Transverse colon (tissue), 4 donors: ENCODE measurements at regions not wholly inside any gene's neighbourhood (a gene's known extent, or its start where the extent isn't known, plus 50 kb on each side); places are given as distances from the start of the nearest gene placed in this dataset.
"Not testable (repeated sequence)": the region's sequence is repeated elsewhere in the genome, so short reads cannot be mapped to it uniquely, and the experiment has no call there.

Experiments
- EP300 ChIP-seq: sonication (generic); formaldehyde crosslinking; IDR thresholded peaks from one replicate; pipeline ENCODE4 v1.6.1; 2017; ENCODE audit warnings: antibody characterized with exemption, low read depth
- POLR2A ChIP-seq: fragments of 450-650 bp; IDR thresholded peaks from one replicate; pipeline ENCODE4 v1.6.1; 2016; ENCODE audit warnings: antibody characterized with exemption, mild to moderate bottlenecking, moderate library complexity
- POLR2AphosphoS5 ChIP-seq, 3 donors: sonication (generic); formaldehyde crosslinking; IDR thresholded peaks; one replicate each; pipeline ENCODE4 v1.6.1; 2016; ENCODE audit warnings: antibody characterized with exemption in 3 of 3
- TF ChIP-seq, protein P1 (sequence below), 5 experiments: fragments of 200-600 bp in 3 of 5; fragments of 450-650 bp in 2 of 5; sonication (generic) in 3 of 5; IDR thresholded peaks; 1 replicate in 2 of 5; 2 replicates in 3 of 5; pipeline ENCODE4 v1.5.1; 2016 to 2017; ENCODE audit warnings: antibody characterized with exemption in 5 of 5, inconsistent platforms in 3 of 5, mild to moderate bottlenecking in 2 of 5, moderate library complexity in 1 of 5

DNA sequence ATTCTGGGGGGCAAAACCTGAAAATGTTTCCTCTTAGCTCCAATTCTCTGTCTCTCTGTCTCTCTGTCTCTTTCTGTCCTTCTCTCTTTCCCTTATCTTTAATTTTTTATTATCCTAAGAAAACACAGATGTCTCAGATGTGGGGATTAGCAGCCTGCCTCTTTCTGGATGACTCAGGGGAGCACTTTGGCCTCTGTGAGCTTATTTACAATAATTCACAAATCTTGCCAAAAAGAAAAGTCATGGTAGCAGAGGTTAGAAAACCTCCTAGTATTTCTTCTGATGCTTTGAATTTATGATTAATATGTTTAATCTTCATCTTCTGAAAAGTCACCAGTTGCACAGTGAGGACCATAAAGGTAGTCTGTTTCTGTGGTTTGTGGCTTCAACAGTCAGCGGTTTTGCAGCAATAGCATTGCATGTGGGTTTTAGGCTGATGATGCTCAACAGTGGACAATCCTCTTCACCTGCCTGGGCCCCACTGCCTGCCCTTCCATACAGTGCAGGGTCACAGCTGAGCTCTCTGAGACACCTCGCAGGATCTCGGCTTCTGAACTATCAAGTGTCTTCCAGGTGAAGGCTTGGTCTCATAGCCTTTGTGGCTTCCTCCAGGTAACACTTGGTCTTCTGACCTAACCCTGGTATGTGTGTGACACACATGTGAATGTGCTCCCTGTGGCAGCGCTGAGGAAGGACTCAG, 135.7 kb upstream of the DUSP22 start:
- TF ChIP-seq, protein P1, sequence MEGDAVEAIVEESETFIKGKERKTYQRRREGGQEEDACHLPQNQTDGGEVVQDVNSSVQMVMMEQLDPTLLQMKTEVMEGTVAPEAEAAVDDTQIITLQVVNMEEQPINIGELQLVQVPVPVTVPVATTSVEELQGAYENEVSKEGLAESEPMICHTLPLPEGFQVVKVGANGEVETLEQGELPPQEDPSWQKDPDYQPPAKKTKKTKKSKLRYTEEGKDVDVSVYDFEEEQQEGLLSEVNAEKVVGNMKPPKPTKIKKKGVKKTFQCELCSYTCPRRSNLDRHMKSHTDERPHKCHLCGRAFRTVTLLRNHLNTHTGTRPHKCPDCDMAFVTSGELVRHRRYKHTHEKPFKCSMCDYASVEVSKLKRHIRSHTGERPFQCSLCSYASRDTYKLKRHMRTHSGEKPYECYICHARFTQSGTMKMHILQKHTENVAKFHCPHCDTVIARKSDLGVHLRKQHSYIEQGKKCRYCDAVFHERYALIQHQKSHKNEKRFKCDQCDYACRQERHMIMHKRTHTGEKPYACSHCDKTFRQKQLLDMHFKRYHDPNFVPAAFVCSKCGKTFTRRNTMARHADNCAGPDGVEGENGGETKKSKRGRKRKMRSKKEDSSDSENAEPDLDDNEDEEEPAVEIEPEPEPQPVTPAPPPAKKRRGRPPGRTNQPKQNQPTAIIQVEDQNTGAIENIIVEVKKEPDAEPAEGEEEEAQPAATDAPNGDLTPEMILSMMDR (IDR thresholded peaks at IDR 0.05), result not testable (repeated sequence)
- not testable (repeated sequence) for TF ChIP-seq POLR2AphosphoS5 (IDR thresholded peaks at IDR 0.05); EP300; POLR2A
